ENCODE measurements at regions not wholly inside any gene's neighbourhood (a gene's known extent, or its start where the extent isn't known, plus 50 kb on each side); places are given as distances from the start of the nearest gene placed in this dataset.

- TF ChIP-seq, protein P1, sequence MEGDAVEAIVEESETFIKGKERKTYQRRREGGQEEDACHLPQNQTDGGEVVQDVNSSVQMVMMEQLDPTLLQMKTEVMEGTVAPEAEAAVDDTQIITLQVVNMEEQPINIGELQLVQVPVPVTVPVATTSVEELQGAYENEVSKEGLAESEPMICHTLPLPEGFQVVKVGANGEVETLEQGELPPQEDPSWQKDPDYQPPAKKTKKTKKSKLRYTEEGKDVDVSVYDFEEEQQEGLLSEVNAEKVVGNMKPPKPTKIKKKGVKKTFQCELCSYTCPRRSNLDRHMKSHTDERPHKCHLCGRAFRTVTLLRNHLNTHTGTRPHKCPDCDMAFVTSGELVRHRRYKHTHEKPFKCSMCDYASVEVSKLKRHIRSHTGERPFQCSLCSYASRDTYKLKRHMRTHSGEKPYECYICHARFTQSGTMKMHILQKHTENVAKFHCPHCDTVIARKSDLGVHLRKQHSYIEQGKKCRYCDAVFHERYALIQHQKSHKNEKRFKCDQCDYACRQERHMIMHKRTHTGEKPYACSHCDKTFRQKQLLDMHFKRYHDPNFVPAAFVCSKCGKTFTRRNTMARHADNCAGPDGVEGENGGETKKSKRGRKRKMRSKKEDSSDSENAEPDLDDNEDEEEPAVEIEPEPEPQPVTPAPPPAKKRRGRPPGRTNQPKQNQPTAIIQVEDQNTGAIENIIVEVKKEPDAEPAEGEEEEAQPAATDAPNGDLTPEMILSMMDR (IDR thresholded peaks at IDR 0.05): no peak
- TF ChIP-seq POLR2A (IDR thresholded peaks at IDR 0.05): no peak
These were observed 150.2 kb upstream of the EEA1 start for GRCh38 chr12:93079271-93079670.

Data from Peyer's patch (tissue), 4 donors.